ENCODE measurements at regions not wholly inside any gene's neighbourhood (a gene's known extent, or its start where the extent isn't known, plus 50 kb on each side); places are given as distances from the start of the nearest gene placed in this dataset.
"Not testable (repeated sequence)": the region's sequence is repeated elsewhere in the genome, so short reads cannot be mapped to it uniquely, and the experiment has no call there.

- no peak for TF ChIP-seq CTCF (IDR thresholded peaks at IDR 0.05; ENCODE audit: extremely low read depth, insufficient read depth, missing control alignments)
- no peak for DNase-seq (ENCODE audit: low spot score)
- in situ Hi-C loops (cut with MboI; ENCODE audit: low pct_unique_long_range_greater_than_20kb, low sequenced_read_pairs, unreplicated experiment), result no loop called here
Measured at GRCh38 chr2:220811115-220811514, 761.0 kb downstream of the EPHA4 start.

- TF ChIP-seq CTCF (IDR thresholded peaks at IDR 0.05; ENCODE audit: extremely low read depth, insufficient read depth, missing control alignments), result no peak
- DNase-seq (ENCODE audit: low spot score), result no peak
- in situ Hi-C loops (cut with MboI; ENCODE audit: low pct_unique_long_range_greater_than_20kb, low sequenced_read_pairs, unreplicated experiment), result no loop called here
Measured at GRCh38 chr2:220811952-220812570, 760.0 kb downstream of the EPHA4 start.

GRCh38 chr2:220814441-220814840 lies 757.7 kb downstream of the EPHA4 start:
- no peak for DNase-seq (ENCODE audit: low spot score)
- TF ChIP-seq CTCF (IDR thresholded peaks at IDR 0.05; ENCODE audit: extremely low read depth, insufficient read depth, missing control alignments), result no peak
- in situ Hi-C loops (cut with MboI; ENCODE audit: low pct_unique_long_range_greater_than_20kb, low sequenced_read_pairs, unreplicated experiment), result no loop called here

GRCh38 chr2:220815698-220816097 lies 756.4 kb downstream of the EPHA4 start:
- in situ Hi-C loops (cut with MboI; ENCODE audit: low pct_unique_long_range_greater_than_20kb, low sequenced_read_pairs, unreplicated experiment), result no loop called here
- no peak for DNase-seq (ENCODE audit: low spot score)
- TF ChIP-seq CTCF (IDR thresholded peaks at IDR 0.05; ENCODE audit: extremely low read depth, insufficient read depth, missing control alignments), result no peak

GRCh38 chr2:220821683-220822082 lies 750.4 kb downstream of the EPHA4 start:
- TF ChIP-seq CTCF (IDR thresholded peaks at IDR 0.05; ENCODE audit: extremely low read depth, insufficient read depth, missing control alignments), result no peak
- no peak for DNase-seq (ENCODE audit: low spot score)
- in situ Hi-C loops (cut with MboI; ENCODE audit: low pct_unique_long_range_greater_than_20kb, low sequenced_read_pairs, unreplicated experiment), result no loop called here

- in situ Hi-C loops (cut with MboI; ENCODE audit: low pct_unique_long_range_greater_than_20kb, low sequenced_read_pairs, unreplicated experiment); DNase-seq (ENCODE audit: low spot score): not testable (repeated sequence)
Measured at GRCh38 chr2:220823590-220823989, 748.5 kb downstream of the EPHA4 start.

GRCh38 chr2:220833446-220833845 lies 738.7 kb downstream of the EPHA4 start:
- no peak for TF ChIP-seq CTCF (IDR thresholded peaks at IDR 0.05; ENCODE audit: extremely low read depth, insufficient read depth, missing control alignments)
- DNase-seq (ENCODE audit: low spot score), result no peak
- in situ Hi-C loops (cut with MboI; ENCODE audit: low pct_unique_long_range_greater_than_20kb, low sequenced_read_pairs, unreplicated experiment), result no loop called here
